ENCODE measurements at regions not wholly inside any gene's neighbourhood (a gene's known extent, or its start where the extent isn't known, plus 50 kb on each side); places are given as distances from the start of the nearest gene placed in this dataset.

DNA sequence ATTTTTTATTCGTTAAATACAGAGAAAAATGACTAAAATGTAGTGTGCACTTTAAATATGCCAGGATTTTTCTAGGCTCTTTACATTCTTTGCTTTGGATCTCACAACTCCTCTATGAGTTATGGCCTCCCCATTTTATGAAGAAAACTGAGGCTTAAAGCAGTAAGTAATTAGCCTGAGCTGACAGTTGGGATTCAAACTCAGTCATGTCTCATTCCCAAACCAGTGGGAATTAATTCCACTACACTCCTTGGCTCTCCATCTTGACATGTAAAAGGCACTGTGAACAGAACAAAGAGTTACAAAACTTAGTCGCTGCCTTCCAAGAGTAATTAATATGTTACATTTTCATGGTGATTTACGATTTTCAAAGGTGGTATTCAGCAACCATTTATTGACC lies 351.9 kb downstream of the SATB2 start:
- no peak overlapping the region for H2AFZ ChIP-seq (ENCODE audit: low read depth, low read length)
- dilution Hi-C loops (cut with MboI; ENCODE audit: extremely low pct_ligation_motif_present, low sequenced_read_pairs) (no loop called here), intact Hi-C loops (cut with micrococcal nuclease) (no loop called here)
- H3K36me3 ChIP-seq (ENCODE audit: control insufficient read depth in 2 of 2, extremely low read depth in 1 of 2, insufficient read depth in 2 of 2, low read length in 2 of 2), result no peaks in the 10 kb centered on the region
- peaks cover 2% of the 10 kb centered on the region for H3K9me3 ChIP-seq (replicated peaks; ENCODE audit: control insufficient read depth, insufficient read depth, low read length)
- no peak overlapping the region for H3K4me2 ChIP-seq (ENCODE audit: insufficient read depth, low read length)
- H3K9ac ChIP-seq (replicated peaks; ENCODE audit: extremely low read depth, insufficient read depth, low read length), result no peak overlapping the region
- no peaks in the 10 kb centered on the region for H4K20me1 ChIP-seq (replicated peaks; ENCODE audit: control insufficient read depth, extremely low read depth, insufficient read depth, low read length)
- no TSS peak for BruUV-seq (replicated peaks)
- H3K9me1 ChIP-seq (replicated peaks; ENCODE audit: control insufficient read depth, extremely low read depth, insufficient read depth, low read length), result no peaks in the 10 kb centered on the region
- DNase-seq (ENCODE audit: low read depth, low spot score) (no peak), FAIRE-seq (no peak)
- TF ChIP-seq CTCF (IDR thresholded peaks at IDR 0.05; ENCODE audit: extremely low read depth in 1 of 2, insufficient read depth in 1 of 2, low read depth in 1 of 2, low read length in 2 of 2) (no peak), MAX (IDR thresholded peaks at IDR 0.05; ENCODE audit: insufficient read depth, insufficient read length) (no peak), JUN (IDR thresholded peaks at IDR 0.05; ENCODE audit: borderline replicate concordance, insufficient read depth, insufficient read length, low read depth) (no peak), GATA2 (IDR thresholded peaks at IDR 0.05; ENCODE audit: insufficient read depth, insufficient read length, low read depth, low read length) (no peak), POLR2A (IDR thresholded peaks at IDR 0.05; ENCODE audit: low read depth, low read length) (no peak), FOS (IDR thresholded peaks at IDR 0.05; ENCODE audit: borderline replicate concordance, insufficient read depth, low read length) (no peak), MYC (IDR thresholded peaks at IDR 0.05; ENCODE audit: low read depth, low read length) (no peak), POLR2AphosphoS5 (IDR thresholded peaks at IDR 0.05; ENCODE audit: insufficient read depth, low read depth, low read length) (no peak), EZH2 (IDR thresholded peaks at IDR 0.05; ENCODE audit: borderline replicate concordance, low read depth, low read length, severe bottlenecking) (no peak)
- H3K4me1 ChIP-seq (ENCODE audit: control insufficient read depth, extremely low read depth, insufficient read depth, low read length), result no peaks in the 10 kb centered on the region
- H3K4me3 ChIP-seq (replicated peaks in 1 of 3; ENCODE audit: insufficient read depth in 1 of 3, low read depth in 1 of 3, low read length in 3 of 3), result no peak overlapping the region
- ChIA-PET CTCF (no interaction called here), POLR2A (no interaction called here)
- no peak overlapping the region for H3K27ac ChIP-seq (ENCODE audit: insufficient read depth, low read depth, low read length)
- no peaks in the 10 kb centered on the region for H3K27me3 ChIP-seq (ENCODE audit: control insufficient read depth in 2 of 2, insufficient read depth in 2 of 2, low read length in 2 of 2)
- no peaks in the 10 kb centered on the region for H3K79me2 ChIP-seq (ENCODE audit: control insufficient read depth, insufficient read depth, low read length)
